ENCODE measurements at regions not wholly inside any gene's neighbourhood (a gene's known extent, or its start where the extent isn't known, plus 50 kb on each side); places are given as distances from the start of the nearest gene placed in this dataset.

DNA sequence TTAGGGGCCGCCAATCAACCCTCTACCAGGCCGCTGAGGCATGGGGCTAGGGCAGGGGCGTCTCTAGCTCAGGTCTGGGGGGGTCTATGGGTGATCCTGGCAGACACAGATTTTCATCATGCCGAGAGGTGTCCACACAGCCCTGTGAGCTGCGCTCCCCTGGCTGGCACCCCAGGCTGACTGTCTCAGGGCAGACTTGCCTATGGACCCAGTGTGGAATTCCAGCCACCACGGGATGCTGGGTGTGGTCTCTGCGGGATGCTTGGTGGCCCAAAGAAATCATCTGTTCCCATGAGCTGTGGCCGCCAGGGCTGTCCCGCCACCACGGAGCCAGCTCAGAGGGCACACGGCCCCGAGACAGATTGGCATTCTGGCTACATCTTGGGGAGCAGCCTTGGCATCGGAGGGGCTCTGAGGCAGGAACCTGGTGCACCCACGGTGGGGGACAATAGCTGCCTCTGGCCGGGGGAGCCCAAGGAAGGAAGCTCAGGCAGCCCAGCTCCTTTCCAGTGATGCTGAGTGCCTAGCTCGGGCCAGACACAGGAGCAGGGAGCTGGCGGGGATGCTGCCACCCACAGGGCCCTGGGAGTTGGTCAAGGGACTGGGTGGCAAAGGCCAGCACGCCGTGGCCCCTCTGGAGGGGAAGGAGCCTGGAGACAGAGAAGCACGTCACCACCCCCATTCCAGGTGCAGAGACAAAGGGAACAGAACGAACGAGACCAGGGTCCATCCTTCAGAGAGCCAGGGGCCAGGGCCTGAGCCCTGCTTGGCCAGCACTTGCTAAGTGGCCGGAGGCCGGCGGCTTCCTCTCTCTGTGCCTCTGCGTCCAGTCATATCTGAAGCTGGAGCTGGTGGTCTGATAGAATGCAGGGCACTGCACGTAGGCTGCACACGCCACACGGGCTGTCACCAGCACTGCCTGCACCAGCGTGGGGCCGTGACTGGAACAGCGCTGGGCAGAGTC is 64.4 kb upstream of the FGF3 start:
- POLR2A ChIA-PET = interaction anchor here (0.7 kb wide), 1 partner anchor 45 kb away, joined by 3 read pairs; no protein-coding TSS in a partner anchor
- no TSS peak for BruUV-seq (replicated peaks)

DNA sequence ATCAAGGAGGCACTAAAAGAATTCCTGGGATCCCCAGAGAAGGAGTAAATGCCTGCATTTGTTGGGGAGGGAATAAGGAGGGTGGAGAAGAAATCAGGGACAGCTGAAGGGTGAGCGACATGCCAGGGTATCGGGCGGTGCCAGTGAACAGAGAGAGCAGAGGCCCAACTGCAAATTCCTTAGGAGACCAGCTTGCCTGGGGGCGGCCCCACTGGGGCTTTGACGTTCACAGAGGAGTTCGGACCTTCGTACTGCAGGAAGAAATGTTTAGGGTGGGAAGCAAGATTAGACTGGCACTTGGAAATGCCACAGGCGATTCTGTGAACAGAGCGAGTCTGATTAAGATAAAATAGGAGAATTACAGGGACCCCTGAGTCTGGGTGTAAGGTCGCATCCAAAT is 65.1 kb upstream of the FGF3 start:
- intact Hi-C loops (cut with micrococcal nuclease; ENCODE audit: unreplicated experiment) = no loop called here

More for the DNA sequence above, 64.4 kb upstream of the FGF3 start:
- no peak overlapping the region for H3K4me3 ChIP-seq (ENCODE audit: low read depth in 2 of 2, low read length in 2 of 2)
- H3K27ac ChIP-seq (ENCODE audit: low read length) = no peak overlapping the region
- no peaks in the 10 kb centered on the region for H3K27me3 ChIP-seq (ENCODE audit: control insufficient read depth, insufficient read depth, low read length)
- in situ Hi-C loops (cut with HindIII; ENCODE audit: low pct_unique_long_range_greater_than_20kb, low sequenced_read_pairs) (no loop called here), intact Hi-C loops (cut with micrococcal nuclease; ENCODE audit: unreplicated experiment) (no loop called here)
- H3K9me3 ChIP-seq (ENCODE audit: control insufficient read depth, insufficient read depth, low read depth, low read length) = no peaks in the 10 kb centered on the region
- CTCF ChIA-PET = no interaction called here
- H3K4me1 ChIP-seq (ENCODE audit: control insufficient read depth, insufficient read depth, low read length) = no peaks in the 10 kb centered on the region
- no peak for DNase-seq (ENCODE audit: low read depth, low spot score)
- no peak for ATAC-seq
- no peak for TF ChIP-seq CTCF (IDR thresholded peaks at IDR 0.05)
- TF ChIP-seq POLR2AphosphoS5 (IDR thresholded peaks at IDR 0.05; ENCODE audit: low read depth, low read length) = no peak
- TF ChIP-seq, protein P1, sequence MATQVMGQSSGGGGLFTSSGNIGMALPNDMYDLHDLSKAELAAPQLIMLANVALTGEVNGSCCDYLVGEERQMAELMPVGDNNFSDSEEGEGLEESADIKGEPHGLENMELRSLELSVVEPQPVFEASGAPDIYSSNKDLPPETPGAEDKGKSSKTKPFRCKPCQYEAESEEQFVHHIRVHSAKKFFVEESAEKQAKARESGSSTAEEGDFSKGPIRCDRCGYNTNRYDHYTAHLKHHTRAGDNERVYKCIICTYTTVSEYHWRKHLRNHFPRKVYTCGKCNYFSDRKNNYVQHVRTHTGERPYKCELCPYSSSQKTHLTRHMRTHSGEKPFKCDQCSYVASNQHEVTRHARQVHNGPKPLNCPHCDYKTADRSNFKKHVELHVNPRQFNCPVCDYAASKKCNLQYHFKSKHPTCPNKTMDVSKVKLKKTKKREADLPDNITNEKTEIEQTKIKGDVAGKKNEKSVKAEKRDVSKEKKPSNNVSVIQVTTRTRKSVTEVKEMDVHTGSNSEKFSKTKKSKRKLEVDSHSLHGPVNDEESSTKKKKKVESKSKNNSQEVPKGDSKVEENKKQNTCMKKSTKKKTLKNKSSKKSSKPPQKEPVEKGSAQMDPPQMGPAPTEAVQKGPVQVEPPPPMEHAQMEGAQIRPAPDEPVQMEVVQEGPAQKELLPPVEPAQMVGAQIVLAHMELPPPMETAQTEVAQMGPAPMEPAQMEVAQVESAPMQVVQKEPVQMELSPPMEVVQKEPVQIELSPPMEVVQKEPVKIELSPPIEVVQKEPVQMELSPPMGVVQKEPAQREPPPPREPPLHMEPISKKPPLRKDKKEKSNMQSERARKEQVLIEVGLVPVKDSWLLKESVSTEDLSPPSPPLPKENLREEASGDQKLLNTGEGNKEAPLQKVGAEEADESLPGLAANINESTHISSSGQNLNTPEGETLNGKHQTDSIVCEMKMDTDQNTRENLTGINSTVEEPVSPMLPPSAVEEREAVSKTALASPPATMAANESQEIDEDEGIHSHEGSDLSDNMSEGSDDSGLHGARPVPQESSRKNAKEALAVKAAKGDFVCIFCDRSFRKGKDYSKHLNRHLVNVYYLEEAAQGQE (IDR thresholded peaks at IDR 0.05; ENCODE audit: insufficient read depth in 1 of 2, low read depth in 2 of 2, low read length in 1 of 2) = no peak
- no peak for TF ChIP-seq TCF7L2 (IDR thresholded peaks at IDR 0.05; ENCODE audit: low read depth, low read length)
- TF ChIP-seq SIN3A (IDR thresholded peaks at IDR 0.05; ENCODE audit: borderline replicate concordance, insufficient read depth, low read depth, low read length) = no peak
- H3K36me3 ChIP-seq (ENCODE audit: control insufficient read depth, insufficient read depth, low read length) = no peaks in the 10 kb centered on the region

More for the DNA sequence above, 65.1 kb upstream of the FGF3 start:
- in situ Hi-C loops (cut with HindIII; ENCODE audit: low pct_unique_long_range_greater_than_20kb, low sequenced_read_pairs) = no loop called here
- no peak overlapping the region for H3K4me3 ChIP-seq (ENCODE audit: low read depth in 2 of 2, low read length in 2 of 2)
- CTCF ChIA-PET = no interaction called here
- BruUV-seq (replicated peaks) = no TSS peak
- no peaks in the 10 kb centered on the region for H3K9me3 ChIP-seq (ENCODE audit: control insufficient read depth, insufficient read depth, low read depth, low read length)
- H3K4me1 ChIP-seq (ENCODE audit: control insufficient read depth, insufficient read depth, low read length) = no peaks in the 10 kb centered on the region
- TF ChIP-seq SIN3A (IDR thresholded peaks at IDR 0.05; ENCODE audit: borderline replicate concordance, insufficient read depth, low read depth, low read length) (no peak), TCF7L2 (IDR thresholded peaks at IDR 0.05; ENCODE audit: low read depth, low read length) (no peak), CTCF (IDR thresholded peaks at IDR 0.05) (no peak), POLR2AphosphoS5 (IDR thresholded peaks at IDR 0.05; ENCODE audit: low read depth, low read length) (no peak)
- TF ChIP-seq, protein P1 (IDR thresholded peaks at IDR 0.05; ENCODE audit: insufficient read depth in 1 of 2, low read depth in 2 of 2, low read length in 1 of 2) = no peak
- no peak overlapping the region for H3K27ac ChIP-seq (ENCODE audit: low read length)
- POLR2A ChIA-PET = interaction anchor here (0.7 kb wide), 1 partner anchor 44 kb away, joined by 3 read pairs; no protein-coding TSS in a partner anchor
- no peak for ATAC-seq
- no peak for DNase-seq (ENCODE audit: low read depth, low spot score)
- H3K27me3 ChIP-seq (ENCODE audit: control insufficient read depth, insufficient read depth, low read length) = peaks cover under 1% of the 10 kb centered on the region; the same call in 1 of the 2 replicates
- H3K36me3 ChIP-seq (ENCODE audit: control insufficient read depth, insufficient read depth, low read length) = no peaks in the 10 kb centered on the region

Data from Panc1 (cell line).